ENCODE measurements at regions not wholly inside any gene's neighbourhood (a gene's known extent, or its start where the extent isn't known, plus 50 kb on each side); places are given as distances from the start of the nearest gene placed in this dataset.

- no peaks in the 10 kb centered on the region for H3K79me2 ChIP-seq (ENCODE audit: insufficient read depth, low read length)
- POLR2A ChIA-PET = no interaction called here
Observed at GRCh38 chr9:29981013-29981412, 2403.4 kb upstream of the ACO1 start.

GRCh38 chr9:29999645-30000044 is 2384.8 kb upstream of the ACO1 start:
- no peaks in the 10 kb centered on the region for H3K9me3 ChIP-seq (ENCODE audit: control insufficient read depth in 1 of 2, insufficient read depth in 1 of 2, low read depth in 1 of 2, low read length in 2 of 2)
- H3K4me2 ChIP-seq (ENCODE audit: low read length) = no peak overlapping the region
- TF ChIP-seq RAD21 (IDR thresholded peaks at IDR 0.05; ENCODE audit: low read depth) (no peak), SIN3A (IDR thresholded peaks at IDR 0.05; ENCODE audit: low read depth) (no peak), POLR2AphosphoS5 (IDR thresholded peaks at IDR 0.05; ENCODE audit: low read depth, low read length) (no peak), EZH2 (IDR thresholded peaks at IDR 0.05) (no peak), ZFX (IDR thresholded peaks at IDR 0.05) (no peak), TCF7L2 (IDR thresholded peaks at IDR 0.05; ENCODE audit: borderline replicate concordance, extremely low read depth, insufficient read depth, insufficient read length) (no peak), ZNF274 (IDR thresholded peaks at IDR 0.05; ENCODE audit: low read depth, low read length) (no peak)
- CTCF ChIA-PET = no interaction called here
- H3K4me3 ChIP-seq (replicated peaks in 1 of 2; ENCODE audit: low read depth in 1 of 2, low read length in 2 of 2) = no peak overlapping the region
- RAD21 ChIA-PET (ENCODE audit: low non-redundant PET in 1 of 2, low total read pairs in 2 of 2, uncharacterized antibody in 2 of 2, unreplicated experiment in 2 of 2) = no interaction called here
- H2AFZ ChIP-seq (ENCODE audit: low read depth, low read length, poor library complexity, severe bottlenecking) = no peak overlapping the region
- H4K20me1 ChIP-seq (ENCODE audit: insufficient read depth) = no peaks in the 10 kb centered on the region
- BruUV-seq (replicated peaks) = no TSS peak
- no peaks in the 10 kb centered on the region for H3K27me3 ChIP-seq (ENCODE audit: insufficient read depth, low read length)
- H3K79me2 ChIP-seq (ENCODE audit: insufficient read depth, low read length) = no peaks in the 10 kb centered on the region
- no peak for ATAC-seq
- no peak overlapping the region for H3K9ac ChIP-seq (ENCODE audit: low read length)
- no peak for DNase-seq (ENCODE audit: low read depth, low spot score)
- H3K27ac ChIP-seq (ENCODE audit: low read depth, low read length) = no peak overlapping the region
- no peaks in the 10 kb centered on the region for H3K9me2 ChIP-seq (ENCODE audit: insufficient read depth)
- no peaks in the 10 kb centered on the region for H3K4me1 ChIP-seq (ENCODE audit: control insufficient read depth in 1 of 2, insufficient read depth in 2 of 2, low read length in 2 of 2)
- POLR2A ChIA-PET = no interaction called here
- H3K36me3 ChIP-seq (ENCODE audit: control insufficient read depth in 1 of 2, insufficient read depth in 2 of 2, low read length in 2 of 2) = no peaks in the 10 kb centered on the region
- intact Hi-C loops (cut with micrococcal nuclease) = no loop called here

More at GRCh38 chr9:29981013-29981412, 2403.4 kb upstream of the ACO1 start:
- no peak overlapping the region for H3K4me2 ChIP-seq (ENCODE audit: low read length)
- DNase-seq (ENCODE audit: low read depth, low spot score) (no peak), ATAC-seq (no peak)
- no TSS peak for BruUV-seq (replicated peaks)
- H3K27ac ChIP-seq (ENCODE audit: low read depth, low read length) = no peak overlapping the region
- RAD21 ChIA-PET (ENCODE audit: low non-redundant PET in 1 of 2, low total read pairs in 2 of 2, uncharacterized antibody in 2 of 2, unreplicated experiment in 2 of 2) = no interaction called here
- no peaks in the 10 kb centered on the region for H3K36me3 ChIP-seq (ENCODE audit: control insufficient read depth in 1 of 2, insufficient read depth in 2 of 2, low read length in 2 of 2)
- no peaks in the 10 kb centered on the region for H3K9me2 ChIP-seq (ENCODE audit: insufficient read depth)
- no peaks in the 10 kb centered on the region for H4K20me1 ChIP-seq (ENCODE audit: insufficient read depth)
- no peaks in the 10 kb centered on the region; a peak in 2 of 4 replicates for H3K9me3 ChIP-seq (ENCODE audit: control insufficient read depth in 1 of 2, insufficient read depth in 1 of 2, low read depth in 1 of 2, low read length in 2 of 2)
- no peak overlapping the region for H2AFZ ChIP-seq (ENCODE audit: low read depth, low read length, poor library complexity, severe bottlenecking)
- no peak for TF ChIP-seq ZBTB33 (IDR thresholded peaks at IDR 0.05; ENCODE audit: extremely low read depth, insufficient replicate concordance, low read length)
- no peak overlapping the region for H3K9ac ChIP-seq (ENCODE audit: low read length)
- intact Hi-C loops (cut with micrococcal nuclease) = loop anchor here (10.0 kb wide), 1 partner anchor 56 kb away; no protein-coding TSS in a partner anchor
- no peak overlapping the region for H3K4me3 ChIP-seq (replicated peaks in 1 of 2; ENCODE audit: low read depth in 1 of 2, low read length in 2 of 2)
- H3K27me3 ChIP-seq (ENCODE audit: insufficient read depth, low read length) = no peaks in the 10 kb centered on the region
- CTCF ChIA-PET = no interaction called here
- H3K4me1 ChIP-seq (ENCODE audit: control insufficient read depth in 1 of 2, insufficient read depth in 2 of 2, low read length in 2 of 2) = no peaks in the 10 kb centered on the region
